GM18861 (cell line): ENCODE measurements at regions not wholly inside any gene's neighbourhood (a gene's known extent, or its start where the extent isn't known, plus 50 kb on each side); places are given as distances from the start of the nearest gene placed in this dataset.
"Not testable (repeated sequence)": the region's sequence is repeated elsewhere in the genome, so short reads cannot be mapped to it uniquely, and the experiment has no call there.

Source experiments
- ATAC-seq: cut with Tn5 transposase; IDR thresholded peaks from one replicate; pipeline ENCODE4 v1.9.1; 2021; ENCODE audit not compliant: unreplicated experiment

GRCh38 chr20:53731595-53731994 is 138.0 kb upstream of the ZNF217 start:
- ATAC-seq, result no peak

- no peak for ATAC-seq
Measured at GRCh38 chr20:53728359-53728758, 134.7 kb upstream of the ZNF217 start.

GRCh38 chr20:53727239-53727638 is 133.6 kb upstream of the ZNF217 start:
- ATAC-seq, result not testable (repeated sequence)

GRCh38 chr20:53725575-53725970 is 131.9 kb upstream of the ZNF217 start:
- ATAC-seq, result no peak

- no peak for ATAC-seq
Measured at GRCh38 chr20:53723621-53724020, 130.0 kb upstream of the ZNF217 start.

GRCh38 chr20:53723045-53723444 is 129.4 kb upstream of the ZNF217 start:
- ATAC-seq, result no peak

GRCh38 chr20:53722515-53723036 is 128.9 kb upstream of the ZNF217 start:
- no peak for ATAC-seq

GRCh38 chr20:53721445-53721963 is 127.9 kb upstream of the ZNF217 start:
- ATAC-seq, result not testable (repeated sequence)

- ATAC-seq, result not testable (repeated sequence)
Measured at GRCh38 chr20:53719171-53719803, 125.6 kb upstream of the ZNF217 start.

GRCh38 chr20:53718142-53719021 is 124.7 kb upstream of the ZNF217 start:
- no peak for ATAC-seq

- no peak for ATAC-seq
Measured at GRCh38 chr20:53716395-53716794, 122.8 kb upstream of the ZNF217 start.

GRCh38 chr20:53714524-53714923 is 120.9 kb upstream of the ZNF217 start:
- ATAC-seq, result no peak

GRCh38 chr20:53713328-53714056 is 119.9 kb upstream of the ZNF217 start:
- no peak for ATAC-seq

GRCh38 chr20:53712212-53712977 is 118.8 kb upstream of the ZNF217 start:
- ATAC-seq, result no peak

- no peak for ATAC-seq
Measured at GRCh38 chr20:53711333-53712211, 117.9 kb upstream of the ZNF217 start.

GRCh38 chr20:53708129-53708968 is 114.7 kb upstream of the ZNF217 start:
- peak; percentile 35 for ATAC-seq

- peak; percentile 16 for ATAC-seq
Measured at GRCh38 chr20:53707371-53708055, 113.9 kb upstream of the ZNF217 start.
